PC-3 (cell line): ENCODE measurements at regions not wholly inside any gene's neighbourhood (a gene's known extent, or its start where the extent isn't known, plus 50 kb on each side); places are given as distances from the start of the nearest gene placed in this dataset.

Source experiments
- ATAC-seq: fragments of 200-7000 bp; cut with Tn5 transposase; 2 replicates; pipeline ENCODE4 v1.9.1; 2020; ENCODE audit warnings: mild to moderate bottlenecking, moderate library complexity
- BruUV-seq: library from RNA; stranded (reverse); fragments of 400-500 nt; replicated peaks from 2 replicates; lab custom pipeline; 2021; lab: Mats Ljungman, UMichigan
- CTCF ChIA-PET: fragments of 300-600 bp; sonication (Branson Sonifier 250); formaldehyde crosslinking; loops from one replicate; lab custom pipeline; 2022; ENCODE audit warnings: antibody characterized with exemption; lab: Charles Lee
- POLR2A ChIA-PET: fragments of 300-600 bp; sonication (Branson Sonifier 250); formaldehyde crosslinking; loops from one replicate; lab custom pipeline; 2022; ENCODE audit warnings: antibody characterized with exemption; ENCODE audit not compliant: unreplicated experiment; lab: Charles Lee
- DNase-seq: peaks from one replicate; pipeline ENCODE4 v3.0.0-alpha.2; 2015
- H2AFZ ChIP-seq: fragments of 300-600 bp; sonication (generic); 2 replicates; pipeline ENCODE4 v1.6.0; 2016; ENCODE audit warnings: antibody characterized with exemption, low read length
- H3F3A ChIP-seq: fragments of 300-600 bp; sonication (generic); one replicate; pipeline ENCODE4 v1.6.0; 2017; ENCODE audit warnings: antibody characterized with exemption, low read length, control low read depth, mild to moderate bottlenecking; ENCODE audit not compliant: unreplicated experiment
- H3K27ac ChIP-seq: fragments of 300-600 bp; sonication (generic); 2 replicates; pipeline ENCODE4 v1.5.1; 2016; ENCODE audit warnings: mild to moderate bottlenecking, low read length
- H3K27me3 ChIP-seq: fragments of 300-600 bp; sonication (generic); 2 replicates; pipeline ENCODE4 v1.6.1; 2016; ENCODE audit warnings: low read length, mixed read lengths
- H3K36me3 ChIP-seq: fragments of 300-600 bp; sonication (generic); 2 replicates; pipeline ENCODE4 v1.6.1; 2016; ENCODE audit warnings: low read depth, mixed run types, low read length, mixed read lengths
- H3K4me1 ChIP-seq: fragments of 300-600 bp; sonication (generic); 2 replicates; pipeline ENCODE4 v1.5.1; 2016; ENCODE audit warnings: low read length; ENCODE audit not compliant: insufficient read depth
- H3K4me2 ChIP-seq: fragments of 300-600 bp; sonication (generic); 2 replicates; pipeline ENCODE4 v1.6.0; 2016; ENCODE audit warnings: low read length
- H3K4me3 ChIP-seq: fragments of 300-600 bp; sonication (generic); 2 replicates; pipeline ENCODE4 v1.5.1; 2016; ENCODE audit warnings: mild to moderate bottlenecking, low read length, mixed read lengths
- H3K79me2 ChIP-seq: fragments of 300-600 bp; sonication (generic); 2 replicates; pipeline ENCODE4 v1.6.1; 2017; ENCODE audit warnings: low read length, mixed read lengths
- H3K9ac ChIP-seq: fragments of 300-600 bp; sonication (generic); 2 replicates; pipeline ENCODE4 v1.6.0; 2016; ENCODE audit warnings: mild to moderate bottlenecking, low read length
- H3K9me2 ChIP-seq: fragments of 300-600 bp; sonication (generic); replicated peaks from 2 replicates; pipeline ENCODE4 v1.6.1; 2016; ENCODE audit warnings: mixed run types, low read length, mixed read lengths
- H3K9me3 ChIP-seq: fragments of 300-600 bp; sonication (generic); 2 replicates; pipeline ENCODE4 v1.6.1; 2016; ENCODE audit warnings: low read length, mixed read lengths
- H4K20me1 ChIP-seq: fragments of 300-600 bp; sonication (generic); 2 replicates; pipeline ENCODE4 v1.6.1; 2016; ENCODE audit warnings: low read length, mixed read lengths
- CTCF ChIP-seq: fragments of 300-600 bp; sonication (generic); conservative IDR thresholded peaks from 2 replicates; pipeline ENCODE4 v1.5.1; 2017; ENCODE audit warnings: antibody characterized with exemption, low read depth, mild to moderate bottlenecking, low read length
- EZH2 ChIP-seq: fragments of 300-600 bp; sonication (generic); IDR thresholded peaks from one replicate; pipeline ENCODE4 v1.6.1; 2017; ENCODE audit warnings: antibody characterized with exemption, mild to moderate bottlenecking, low read length; ENCODE audit not compliant: unreplicated experiment
- EZH2phosphoT487 ChIP-seq: fragments of 300-600 bp; sonication (generic); IDR thresholded peaks from 2 replicates; pipeline ENCODE4 v1.6.1; 2018; ENCODE audit warnings: mild to moderate bottlenecking, antibody characterized with exemption, low read length, borderline replicate concordance
- intact Hi-C: fragments of 100-400 bp; cut with micrococcal nuclease; formaldehyde crosslinking; loops from 2 replicates; pipeline ENCODE4 v1.9.0; 2023

- TF ChIP-seq CTCF = no peak
- TF ChIP-seq EZH2 = no peak
- no peak for TF ChIP-seq EZH2phosphoT487
- peak overlapping the region; percentile 70 for H3K9ac ChIP-seq
Observed at GRCh38 chr11:109940816-109941215, 152.4 kb upstream of the ZC3H12C start.

GRCh38 chr11:109945626-109946321 is 147.4 kb upstream of the ZC3H12C start:
- no peaks in the 10 kb centered on the region for H4K20me1 ChIP-seq
- TF ChIP-seq CTCF = no peak
- no peak for TF ChIP-seq EZH2phosphoT487
- no peak for TF ChIP-seq EZH2
- H3K4me3 ChIP-seq = peak overlapping the region; percentile 53
- H3K36me3 ChIP-seq = no peaks in the 10 kb centered on the region
- H3K27me3 ChIP-seq = no peaks in the 10 kb centered on the region
- no peaks in the 10 kb centered on the region for H3F3A ChIP-seq
- H2AFZ ChIP-seq = peak overlapping the region; percentile 73
- CTCF ChIA-PET = no interaction called here
- DNase-seq (peak; percentile 36), ATAC-seq (peak; percentile 27)
- H3K27ac ChIP-seq = peak overlapping the region; percentile 56
- POLR2A ChIA-PET = no interaction called here
- peaks cover 26% of the 10 kb centered on the region for H3K4me1 ChIP-seq
- peak overlapping the region; percentile 81 for H3K9ac ChIP-seq
- intact Hi-C loops = loop anchor here (1.0 to 5.0 kb wide), 7 partner anchors 55 to 487 kb away; no protein-coding TSS in a partner anchor
- H3K4me2 ChIP-seq = peak overlapping the region; percentile 77
- no peaks in the 10 kb centered on the region for H3K9me3 ChIP-seq
- H3K79me2 ChIP-seq = 0 out of 2 replicates have a peak, but pooled peaks cover 4% of the 10 kb centered on the region
- TSS peak; percentile 33 for BruUV-seq
- H3K9me2 ChIP-seq = no peaks in the 10 kb centered on the region

More at GRCh38 chr11:109940816-109941215, 152.4 kb upstream of the ZC3H12C start:
- intact Hi-C loops = loop anchor here (5.0 kb wide), 2 partner anchors 356 to 421 kb away; partner anchors contain the start of gene RDX
- Histone ChIP-seq H3K9me2 (no peaks in the 10 kb centered on the region), H4K20me1 (no peaks in the 10 kb centered on the region), H3K79me2 (no peaks in the 10 kb centered on the region), H3K4me2 (peak overlapping the region; percentile 74), H3K27me3 (no peaks in the 10 kb centered on the region), H3K27ac (peak overlapping the region; percentile 85), H3K9me3 (no peaks in the 10 kb centered on the region), H3F3A (no peaks in the 10 kb centered on the region), H3K4me1 (peaks cover 30% of the 10 kb centered on the region), H3K36me3 (no peaks in the 10 kb centered on the region), H3K4me3 (peak overlapping the region; percentile 43), H2AFZ (peak overlapping the region; percentile 65)
- CTCF ChIA-PET = interaction anchor here (0.5 to 1.5 kb wide), 11 partner anchors 12 to 1069 kb away, joined by 3 to 14 read pairs (median 3); partner anchors contain the start of gene ZC3H12C
- DNase-seq (peak; percentile 97), ATAC-seq (peak; percentile 94)
- BruUV-seq = no TSS peak
- POLR2A ChIA-PET = interaction anchor here (0.6 to 1.5 kb wide), 2 partner anchors 27 to 151 kb away, joined by 3 to 13 read pairs; no protein-coding TSS in a partner anchor
